ENCODE measurements at regions not wholly inside any gene's neighbourhood (a gene's known extent, or its start where the extent isn't known, plus 50 kb on each side); places are given as distances from the start of the nearest gene placed in this dataset.

- no peak for DNase-seq
Observed at GRCh38 chr10:15462253-15462897, 91.3 kb upstream of the FAM171A1 start.

- peak in 1 of 2 experiments; percentile 27 for DNase-seq
Observed at GRCh38 chr10:15461353-15462108, 90.4 kb upstream of the FAM171A1 start.

GRCh38 chr10:15460661-15461060 lies 89.6 kb upstream of the FAM171A1 start:
- DNase-seq, result no peak

GRCh38 chr10:15459218-15459617 lies 88.1 kb upstream of the FAM171A1 start:
- no peak for DNase-seq

- no peak for DNase-seq
Observed at GRCh38 chr10:15457382-15457781, 86.3 kb upstream of the FAM171A1 start.

GRCh38 chr10:15455456-15455855 lies 84.4 kb upstream of the FAM171A1 start:
- DNase-seq, result peak in 1 of 2 experiments; percentile 13

- peak; percentile 24 to 69 for DNase-seq
Observed at GRCh38 chr10:15453926-15454325, 82.8 kb upstream of the FAM171A1 start.

GRCh38 chr10:15453457-15453856 lies 82.4 kb upstream of the FAM171A1 start:
- DNase-seq, result no peak

- no peak for DNase-seq
Observed at GRCh38 chr10:15452545-15452944, 81.5 kb upstream of the FAM171A1 start.

GRCh38 chr10:15451137-15452094 lies 80.3 kb upstream of the FAM171A1 start:
- no peak for DNase-seq

GRCh38 chr10:15448598-15448997 lies 77.5 kb upstream of the FAM171A1 start:
- peak in 1 of 2 experiments; percentile 37 for DNase-seq

GRCh38 chr10:15445006-15445390 lies 73.9 kb upstream of the FAM171A1 start:
- no peak for DNase-seq

GRCh38 chr10:15444105-15445005 lies 73.3 kb upstream of the FAM171A1 start:
- no peak for DNase-seq

GRCh38 chr10:15442056-15442455 lies 71.0 kb upstream of the FAM171A1 start:
- DNase-seq, result no peak

- peak in 1 of 2 experiments; percentile 53 for DNase-seq
Observed at GRCh38 chr10:15440204-15440711, 69.2 kb upstream of the FAM171A1 start.

GRCh38 chr10:15439341-15439842 lies 68.3 kb upstream of the FAM171A1 start:
- peak in 1 of 2 experiments; percentile 5 for DNase-seq

GRCh38 chr10:15436696-15437095 lies 65.6 kb upstream of the FAM171A1 start:
- no peak for DNase-seq

- DNase-seq, result peak in 1 of 2 experiments; percentile 38
Observed at GRCh38 chr10:15433850-15434537, 62.9 kb upstream of the FAM171A1 start.

- DNase-seq, result no peak
Observed at GRCh38 chr10:15432266-15432665, 61.2 kb upstream of the FAM171A1 start.

GRCh38 chr10:15430969-15431771 lies 60.1 kb upstream of the FAM171A1 start:
- DNase-seq, result no peak

Data from NCI-H524 (cell line).